ENCODE measurements at regions not wholly inside any gene's neighbourhood (a gene's known extent, or its start where the extent isn't known, plus 50 kb on each side); places are given as distances from the start of the nearest gene placed in this dataset.

DNA sequence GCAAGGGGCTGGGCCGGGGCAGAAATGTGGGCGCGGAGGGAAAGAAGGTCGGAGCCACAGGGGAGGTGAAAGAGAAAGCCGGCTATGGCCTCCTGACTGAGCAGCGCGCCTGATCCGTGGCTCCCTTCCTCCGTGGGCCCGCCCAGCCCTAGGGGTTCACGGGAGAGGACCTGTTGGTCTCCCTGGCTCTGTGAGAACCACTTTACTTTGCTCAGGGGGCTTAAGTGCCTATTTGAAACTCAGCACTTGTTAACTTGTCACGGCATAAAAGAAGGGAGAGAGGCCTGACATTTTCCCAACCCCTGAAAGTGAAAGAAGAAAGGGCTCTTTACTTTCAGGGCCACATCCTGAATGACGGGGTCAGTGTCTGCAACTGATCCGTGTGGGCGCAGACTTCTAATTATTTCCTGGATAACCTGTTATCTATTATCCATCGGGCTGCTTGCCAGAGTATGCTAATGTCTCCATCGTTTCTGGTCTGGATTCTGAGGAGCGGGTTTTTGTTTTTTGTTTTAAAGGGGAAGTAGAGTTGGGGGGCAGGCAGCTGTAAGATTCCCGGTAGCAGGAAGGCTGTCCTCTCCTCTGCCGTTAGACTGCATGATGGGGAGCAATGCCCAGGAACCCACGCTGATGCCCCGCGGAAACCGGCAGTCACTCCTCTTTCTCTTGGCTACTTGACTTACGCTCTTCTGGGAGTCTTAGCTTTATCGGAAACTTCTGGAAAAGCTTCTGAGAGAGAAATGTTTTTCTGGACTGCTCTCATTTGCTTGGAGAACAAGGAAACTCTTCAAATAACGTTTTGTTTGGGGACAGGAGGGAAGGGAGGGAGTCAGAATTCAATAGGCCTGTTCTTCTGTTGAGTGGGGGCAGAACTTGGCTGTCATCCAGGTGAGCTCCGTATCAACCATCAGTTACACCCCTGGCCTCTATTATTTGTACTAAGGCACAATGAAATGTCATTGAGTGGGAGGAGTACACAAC lies 127.7 kb upstream of the MAX start:
- TF ChIP-seq, protein P1, sequence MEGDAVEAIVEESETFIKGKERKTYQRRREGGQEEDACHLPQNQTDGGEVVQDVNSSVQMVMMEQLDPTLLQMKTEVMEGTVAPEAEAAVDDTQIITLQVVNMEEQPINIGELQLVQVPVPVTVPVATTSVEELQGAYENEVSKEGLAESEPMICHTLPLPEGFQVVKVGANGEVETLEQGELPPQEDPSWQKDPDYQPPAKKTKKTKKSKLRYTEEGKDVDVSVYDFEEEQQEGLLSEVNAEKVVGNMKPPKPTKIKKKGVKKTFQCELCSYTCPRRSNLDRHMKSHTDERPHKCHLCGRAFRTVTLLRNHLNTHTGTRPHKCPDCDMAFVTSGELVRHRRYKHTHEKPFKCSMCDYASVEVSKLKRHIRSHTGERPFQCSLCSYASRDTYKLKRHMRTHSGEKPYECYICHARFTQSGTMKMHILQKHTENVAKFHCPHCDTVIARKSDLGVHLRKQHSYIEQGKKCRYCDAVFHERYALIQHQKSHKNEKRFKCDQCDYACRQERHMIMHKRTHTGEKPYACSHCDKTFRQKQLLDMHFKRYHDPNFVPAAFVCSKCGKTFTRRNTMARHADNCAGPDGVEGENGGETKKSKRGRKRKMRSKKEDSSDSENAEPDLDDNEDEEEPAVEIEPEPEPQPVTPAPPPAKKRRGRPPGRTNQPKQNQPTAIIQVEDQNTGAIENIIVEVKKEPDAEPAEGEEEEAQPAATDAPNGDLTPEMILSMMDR (IDR thresholded peaks at IDR 0.05), result no peak
- TF ChIP-seq POLR2A (IDR thresholded peaks at IDR 0.05), result no peak
